HG02970 (cell line): ENCODE measurements at regions not wholly inside any gene's neighbourhood (a gene's known extent, or its start where the extent isn't known, plus 50 kb on each side); places are given as distances from the start of the nearest gene placed in this dataset.

Experiments
- ATAC-seq: cut with Tn5 transposase; IDR thresholded peaks from one replicate; pipeline ENCODE4 v1.9.1; 2021; ENCODE audit warnings: mild to moderate bottlenecking, moderate library complexity, moderate number of reproducible peaks; ENCODE audit not compliant: unreplicated experiment, low FRiP score

DNA sequence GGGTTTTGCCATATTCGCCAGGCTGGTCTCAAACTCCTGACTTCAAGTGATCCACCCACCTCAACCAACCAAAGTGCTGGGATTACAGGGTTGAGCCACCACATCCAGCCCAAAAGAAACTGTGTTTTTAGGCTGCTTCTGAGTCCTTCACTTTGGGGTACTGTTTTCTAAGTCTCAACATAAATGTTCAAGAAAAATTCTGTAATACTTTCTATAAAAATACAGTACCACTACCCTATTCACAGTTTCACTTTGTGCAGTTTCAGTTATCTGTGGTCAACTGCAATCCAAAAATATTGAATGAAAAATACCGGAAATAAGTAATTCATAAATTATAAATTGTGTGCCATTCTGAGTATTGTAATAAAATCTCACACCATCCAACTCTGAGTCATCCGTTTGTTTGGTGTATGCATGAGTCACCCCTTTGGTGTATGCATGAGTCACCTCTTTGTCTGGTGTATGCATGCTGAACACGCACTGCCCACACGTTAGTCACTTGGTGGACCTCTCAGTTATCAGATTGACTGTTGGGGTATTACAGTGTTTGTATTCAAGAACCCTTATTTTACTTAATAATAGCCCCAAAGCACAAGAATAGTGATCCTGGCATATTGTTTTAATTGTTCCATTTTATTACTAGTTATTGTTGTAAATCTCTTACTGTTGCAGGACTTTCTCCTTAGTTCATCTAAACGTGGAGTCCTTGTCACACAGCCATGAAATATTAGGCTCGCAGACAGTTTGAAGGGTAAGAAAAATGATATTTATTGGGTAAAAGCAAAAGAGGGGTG is 190.2 kb downstream of the FSCB start:
- ATAC-seq: no peak

DNA sequence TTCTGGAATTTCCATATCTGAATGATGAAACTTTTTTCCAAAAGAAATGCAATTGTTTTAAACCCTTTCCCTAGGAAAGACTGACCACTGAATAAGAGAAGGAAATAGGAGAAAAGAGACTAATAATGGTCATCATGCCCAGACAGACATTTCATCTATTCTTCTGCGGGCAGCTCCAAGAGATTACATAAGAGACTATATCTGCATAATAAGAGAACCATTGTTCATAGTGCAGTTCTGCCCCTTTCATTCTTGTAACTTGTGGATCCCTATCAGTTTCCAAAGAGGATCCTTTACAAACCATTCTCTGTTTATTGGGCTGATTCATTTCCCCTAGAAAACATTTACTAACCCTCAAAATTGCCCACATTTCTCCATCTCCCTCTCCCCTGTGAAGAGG is 197.8 kb downstream of the FSCB start:
- ATAC-seq: no peak

DNA sequence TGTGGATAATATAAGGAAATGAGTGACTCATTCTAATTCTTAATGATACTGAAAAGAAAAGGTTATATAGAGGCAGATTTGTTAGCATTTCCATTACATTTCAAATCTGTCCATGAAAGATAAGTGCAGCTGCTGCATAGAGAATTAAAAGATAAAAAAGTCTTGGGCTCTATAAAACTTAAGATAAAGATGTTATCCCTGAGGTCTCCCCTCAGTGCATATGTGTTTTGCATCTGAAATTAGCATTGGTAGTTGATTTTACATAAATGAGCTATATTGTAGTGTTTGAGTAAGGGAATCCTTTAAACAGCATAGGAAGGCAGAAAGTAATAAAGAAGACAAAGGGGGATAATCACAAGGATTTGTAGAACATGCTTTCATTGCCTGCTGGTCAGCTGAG is 206.2 kb downstream of the FSCB start:
- no peak for ATAC-seq

DNA sequence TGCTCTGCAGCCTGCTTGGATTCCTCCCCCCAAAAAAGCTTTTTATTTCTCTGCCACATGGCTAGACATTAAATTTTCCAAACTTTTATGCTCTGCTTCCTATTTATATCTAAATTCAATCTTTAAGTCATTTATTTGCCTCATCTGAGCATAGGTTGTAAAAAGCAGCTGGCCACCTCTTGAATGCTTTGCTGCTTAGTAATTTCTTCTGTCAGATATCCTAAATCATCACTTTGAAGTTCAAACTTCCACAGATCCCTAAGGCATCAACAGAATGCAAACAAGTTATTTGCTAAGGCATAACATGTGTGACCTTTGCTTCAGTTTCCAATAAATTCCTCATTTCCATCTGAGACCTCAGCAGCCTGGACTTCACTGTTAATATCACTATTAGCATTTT is 209.6 kb downstream of the FSCB start:
- no peak for ATAC-seq

DNA sequence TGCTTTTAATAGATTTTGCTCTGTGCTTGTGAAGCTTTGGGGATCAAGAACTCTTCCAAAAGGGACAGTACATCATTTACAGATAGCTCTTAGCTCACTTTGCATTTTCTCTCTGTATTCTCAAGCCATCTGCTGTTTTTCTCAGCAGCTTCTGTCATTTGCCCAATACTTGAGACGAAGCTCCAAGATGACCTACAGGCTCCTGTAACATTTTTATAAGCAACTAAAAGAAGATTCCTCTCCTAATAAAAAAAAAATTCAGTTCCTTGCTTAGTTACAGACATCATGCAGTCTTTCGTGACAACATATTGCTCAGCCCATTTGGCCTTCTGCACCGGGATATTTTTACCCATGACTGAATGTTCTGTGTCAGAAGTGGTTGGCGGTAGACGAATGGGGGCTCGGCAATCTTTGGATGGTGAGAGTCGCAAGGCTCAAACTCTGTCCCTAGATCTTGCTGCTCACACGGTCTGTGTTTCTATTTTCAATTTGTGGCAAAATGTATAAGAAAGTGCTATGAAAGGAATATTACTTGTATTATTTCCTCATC is 215.6 kb downstream of the FSCB start:
- ATAC-seq: no peak

DNA sequence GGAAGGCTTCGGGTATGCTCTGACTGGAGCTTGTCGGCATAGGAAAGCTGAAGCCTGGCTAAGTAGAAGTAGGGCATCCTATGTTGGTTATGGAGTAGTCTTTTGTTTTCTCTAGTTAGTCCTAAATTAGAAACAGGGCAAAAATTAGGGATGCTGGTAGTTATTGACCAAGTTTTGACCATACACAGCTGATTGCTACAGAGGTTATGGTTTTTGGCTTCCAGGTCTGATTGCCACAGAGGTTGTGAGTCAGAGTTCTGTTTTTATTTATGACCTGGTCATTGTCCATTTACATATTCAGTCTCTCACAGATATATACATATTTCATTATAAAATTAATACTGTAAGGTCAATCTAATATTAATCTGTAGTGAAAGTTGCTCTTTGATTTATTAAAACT is 219.2 kb downstream of the FSCB start:
- no peak for ATAC-seq

DNA sequence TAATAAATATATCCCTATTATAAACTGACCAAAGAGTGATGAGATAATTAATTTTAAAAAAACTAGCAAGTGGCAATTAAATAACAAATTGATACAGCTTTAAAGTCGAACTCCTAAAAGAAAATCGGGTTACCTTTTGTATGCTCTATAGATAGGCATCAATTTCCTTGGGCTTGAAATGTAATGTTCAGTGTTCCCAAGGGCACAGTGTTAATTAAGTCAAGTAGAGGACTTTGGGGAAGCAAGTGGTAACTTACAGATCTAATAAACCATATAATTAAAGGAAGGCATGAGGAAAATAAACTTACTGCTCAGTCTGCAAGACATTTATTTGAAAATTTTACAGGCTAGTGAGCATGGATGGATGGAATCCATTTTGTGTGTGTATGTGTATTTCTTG is 220.9 kb downstream of the FSCB start:
- no peak for ATAC-seq

DNA sequence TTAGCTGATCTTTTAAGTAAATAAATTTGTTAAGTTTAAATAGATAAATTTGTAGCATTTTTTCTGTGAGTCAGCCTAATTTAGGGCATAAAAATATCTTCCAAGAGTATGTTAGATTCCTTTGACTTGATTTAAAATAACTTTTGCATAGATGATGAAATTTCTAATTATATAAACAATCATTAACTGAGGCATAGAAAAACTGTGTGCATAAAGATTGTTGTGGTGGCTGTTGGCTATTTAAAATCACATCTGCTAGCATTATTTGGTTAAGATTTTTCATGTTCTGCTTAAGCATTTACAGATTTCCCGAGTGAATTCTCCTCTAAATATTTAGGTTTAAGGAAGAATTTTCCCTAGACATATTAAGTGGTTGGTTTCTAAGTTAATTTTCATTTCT is 223.2 kb downstream of the FSCB start:
- no peak for ATAC-seq

DNA sequence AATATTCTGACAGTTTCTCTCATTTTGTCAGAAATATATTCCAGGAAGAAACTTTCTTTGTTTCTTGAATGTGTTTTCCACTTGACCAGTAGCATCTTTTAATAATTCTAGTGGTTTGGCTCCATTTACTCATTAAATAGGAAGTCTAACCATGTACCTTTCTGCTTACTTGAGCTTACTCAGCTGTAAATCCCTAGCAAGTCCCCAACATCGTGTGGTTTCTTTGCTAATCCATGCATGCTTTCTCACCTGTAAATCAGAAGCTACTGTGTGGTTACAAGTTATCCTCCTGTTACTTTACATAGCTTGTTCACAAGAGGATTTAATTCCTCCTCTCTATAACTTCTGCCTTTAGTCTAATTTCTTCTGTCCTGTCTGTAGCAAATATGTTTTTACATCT is 227.7 kb downstream of the FSCB start:
- no peak for ATAC-seq

DNA sequence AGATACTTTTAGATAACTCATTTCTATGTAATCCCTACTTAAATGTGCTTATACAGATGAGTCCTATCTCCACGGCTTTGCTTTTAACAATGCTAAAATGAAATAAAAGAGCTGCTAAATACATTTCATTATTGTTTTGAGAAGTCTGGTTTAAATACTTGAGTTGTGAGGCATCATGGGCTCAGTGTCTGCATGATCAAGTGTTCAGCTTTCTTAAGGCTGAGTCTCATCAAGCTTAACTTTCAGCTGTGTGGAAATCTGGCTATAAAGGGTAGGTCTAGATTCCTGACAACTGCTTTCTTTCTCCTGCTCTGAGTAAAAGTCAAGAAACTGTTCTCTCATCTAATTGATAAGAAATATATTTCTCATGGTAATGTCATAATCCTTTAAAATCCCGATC is 235.4 kb downstream of the FSCB start:
- no peak for ATAC-seq

DNA sequence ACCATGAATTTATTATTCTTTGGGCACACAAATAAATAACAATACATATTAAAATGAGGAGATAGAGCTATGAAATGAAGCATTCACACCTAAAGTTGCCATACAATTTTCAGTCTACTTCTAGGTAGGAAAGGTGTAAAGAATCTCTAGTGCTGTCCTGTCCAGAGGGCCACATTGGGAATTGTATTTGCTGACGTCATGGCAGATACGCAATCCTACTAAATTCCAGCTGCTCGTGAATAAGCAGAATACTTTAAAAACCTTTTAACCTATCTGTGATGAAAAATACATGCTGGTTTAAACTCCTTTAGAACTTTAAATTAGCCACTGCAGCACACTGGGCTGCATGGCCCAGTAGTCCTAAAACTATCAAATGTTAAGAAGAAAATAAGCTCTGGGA is 236.1 kb downstream of the FSCB start:
- ATAC-seq: no peak

DNA sequence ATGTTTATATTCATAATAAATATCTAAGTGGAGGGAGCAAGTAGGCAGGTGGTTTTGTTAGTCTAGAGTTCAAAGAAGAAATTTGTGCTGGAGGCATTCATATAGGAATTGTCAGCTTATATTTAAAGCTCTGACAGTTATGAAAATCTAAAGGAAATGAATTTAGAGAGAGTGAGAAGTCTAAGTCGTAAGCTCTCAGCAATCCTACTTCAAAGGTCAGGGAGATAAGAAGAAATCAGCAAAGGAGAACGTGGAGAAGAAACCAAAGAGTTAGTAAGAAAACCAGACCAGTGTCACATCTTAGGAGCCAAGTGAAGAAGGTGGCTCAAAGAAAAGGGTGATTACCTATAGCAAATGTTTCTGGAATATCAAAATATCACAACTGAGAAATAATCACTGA is 241.8 kb downstream of the FSCB start:
- ATAC-seq: no peak

DNA sequence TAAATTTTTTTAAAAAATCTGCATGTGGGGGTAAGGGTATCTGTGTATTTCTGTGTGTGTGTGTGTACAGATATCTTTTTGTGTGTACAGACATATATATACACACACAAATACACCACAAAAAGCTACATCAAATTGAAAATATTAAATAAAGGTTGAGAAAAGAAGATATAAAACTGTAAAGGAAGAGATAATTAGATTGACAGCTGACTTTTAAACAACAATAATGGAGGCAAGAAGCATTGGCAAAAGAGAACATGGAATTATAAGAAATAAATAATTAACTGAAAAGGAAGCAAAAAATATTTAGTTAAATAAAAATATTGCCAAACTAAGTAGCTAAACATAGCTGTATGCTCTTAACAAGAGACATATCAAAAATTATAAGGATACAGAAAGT is 291.4 kb downstream of the FSCB start:
- no peak for ATAC-seq

DNA sequence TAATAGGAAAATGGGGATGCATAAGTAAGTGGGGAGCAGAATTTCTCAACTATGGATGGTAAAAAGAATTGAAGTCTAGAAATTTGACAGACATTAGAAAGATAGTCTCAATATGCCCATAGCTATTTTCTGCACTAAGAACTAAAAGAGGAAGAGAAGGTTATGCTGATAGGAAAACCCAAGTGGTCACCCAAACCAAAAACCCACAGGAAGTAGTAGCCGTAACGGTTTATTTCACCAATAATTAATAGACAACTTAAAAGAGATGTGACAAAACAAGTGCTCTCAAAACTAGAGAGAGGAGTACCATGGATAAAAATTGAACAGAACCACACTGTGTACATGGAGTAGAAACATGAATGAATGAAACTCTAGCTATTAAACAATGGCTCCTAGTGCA is 295.4 kb downstream of the FSCB start:
- no peak for ATAC-seq

DNA sequence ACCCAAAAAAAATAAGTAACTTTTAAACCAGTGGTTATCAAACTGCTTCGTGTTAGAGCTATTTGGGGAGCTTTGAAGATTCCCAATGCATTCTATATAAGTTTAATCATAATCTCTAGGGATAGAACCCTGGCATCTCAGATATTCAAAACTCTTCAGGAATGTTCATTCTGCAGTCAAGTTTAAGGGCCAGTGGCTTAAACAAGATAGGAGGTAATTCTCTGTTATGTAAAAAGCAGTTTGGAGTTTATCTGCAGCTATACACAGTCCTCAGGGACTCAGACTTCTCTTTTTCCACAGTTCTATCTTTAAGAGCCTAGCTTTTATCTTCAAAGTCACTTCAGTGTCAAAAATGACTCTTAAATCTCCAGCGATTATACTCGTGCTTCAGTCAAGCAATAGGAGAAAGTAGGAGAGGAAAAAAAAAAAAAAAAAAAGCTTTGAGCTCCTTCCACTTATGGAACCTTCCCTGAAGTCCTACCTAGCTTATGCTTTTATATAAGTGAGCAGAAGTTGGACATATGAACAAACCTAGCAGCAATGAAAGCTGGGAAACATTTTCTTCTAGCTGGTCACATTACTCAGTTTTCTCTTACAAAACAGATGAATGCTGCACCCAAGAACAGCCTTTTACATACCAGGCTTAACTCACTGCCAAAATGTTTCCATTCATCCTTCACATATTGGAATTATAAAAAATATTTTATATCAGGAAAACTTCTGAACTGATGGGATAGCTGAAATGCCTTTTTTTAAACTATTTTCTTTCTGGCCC is 302.8 kb downstream of the FSCB start:
- no peak for ATAC-seq

DNA sequence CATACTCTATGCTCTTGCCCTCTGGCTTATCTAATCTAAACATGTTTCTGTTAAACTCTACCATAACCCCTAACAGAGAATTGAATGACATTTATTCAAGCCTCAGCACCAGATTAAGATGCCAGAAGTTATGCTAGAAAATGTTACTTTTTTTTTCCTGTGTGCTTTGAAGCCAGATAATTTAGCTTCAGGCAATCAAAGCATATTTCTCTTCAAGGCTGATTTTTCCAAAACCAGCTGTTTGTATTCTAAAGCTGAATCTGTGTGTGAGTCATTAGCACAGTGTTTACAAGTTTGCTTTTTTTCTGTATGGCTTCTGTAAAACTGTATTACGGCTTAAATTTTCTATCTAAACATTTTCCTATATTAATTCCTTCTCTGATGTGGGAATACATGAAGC is 326.1 kb downstream of the FSCB start:
- ATAC-seq: no peak

DNA sequence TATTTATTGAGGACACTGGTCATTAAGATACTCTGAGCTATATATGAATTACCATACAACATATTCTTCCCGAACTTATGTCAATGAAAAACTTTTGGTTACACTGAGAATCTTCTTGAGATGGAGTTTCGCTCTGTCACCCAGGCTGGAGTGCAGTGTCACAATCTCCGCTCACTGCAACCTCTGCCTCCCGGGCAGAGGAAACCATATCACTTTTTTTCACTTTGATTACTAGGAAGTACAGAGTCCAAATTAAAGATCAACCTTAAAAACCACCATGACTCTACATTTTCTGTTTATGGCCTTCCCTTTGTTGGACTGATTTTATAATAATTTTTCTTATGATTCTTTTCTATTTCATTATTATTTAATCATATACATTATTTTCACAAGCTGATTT is 336.5 kb downstream of the FSCB start:
- ATAC-seq: no peak

DNA sequence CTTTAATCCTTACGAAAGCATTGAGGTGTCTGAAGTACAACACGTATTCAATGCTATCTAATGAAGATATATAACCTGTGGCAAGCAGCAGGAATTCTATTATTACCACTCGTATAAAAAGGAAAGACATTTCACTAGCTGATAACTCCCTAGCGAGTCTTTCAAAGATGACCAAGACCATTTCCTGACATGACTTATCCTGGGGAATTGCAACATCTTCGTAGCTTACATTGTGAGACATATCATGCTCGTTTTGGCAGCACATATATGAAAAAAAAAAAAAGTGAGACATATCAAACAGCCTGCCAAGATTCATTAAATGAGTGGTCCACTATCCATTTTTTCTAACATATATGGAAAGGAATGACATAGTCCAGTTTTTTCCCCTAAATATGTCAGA is 337.0 kb downstream of the FSCB start:
- no peak for ATAC-seq

DNA sequence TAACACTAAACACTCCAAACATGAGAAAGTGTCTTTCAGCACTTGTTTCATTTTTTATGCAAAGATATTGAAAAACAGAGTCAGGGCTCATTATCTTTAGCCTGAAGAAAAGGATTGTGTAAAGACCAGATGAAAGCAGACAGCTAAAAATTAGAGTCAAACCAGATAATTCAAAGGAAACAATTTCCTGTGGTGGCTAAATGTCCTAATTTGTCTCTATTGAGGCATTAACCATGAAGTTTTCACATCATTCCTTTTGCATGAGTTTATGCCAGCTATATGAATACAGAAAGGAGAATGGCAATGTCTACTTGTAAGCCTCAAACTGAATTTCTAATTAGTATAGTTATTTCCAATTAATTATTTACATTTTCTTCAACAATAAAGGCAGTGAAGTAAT is 338.5 kb downstream of the FSCB start:
- ATAC-seq: no peak

DNA sequence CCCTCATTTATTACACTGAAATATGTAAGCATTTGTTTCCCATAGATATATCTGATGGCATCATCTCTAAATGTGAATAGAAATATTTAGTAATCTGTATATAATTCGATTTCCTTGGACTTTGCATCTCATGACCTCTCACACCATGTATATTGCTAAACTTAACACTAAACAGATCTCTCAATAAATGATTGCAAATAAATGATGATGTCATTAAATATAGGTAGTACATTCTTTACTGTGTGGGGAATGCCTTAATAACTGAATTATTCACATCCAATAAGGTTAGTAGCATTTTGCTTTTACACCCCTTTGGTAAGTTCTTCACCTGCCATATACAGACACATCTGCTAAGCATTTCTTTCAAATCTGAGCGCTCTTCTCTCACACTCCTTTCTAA is 340.5 kb downstream of the FSCB start:
- no peak for ATAC-seq

DNA sequence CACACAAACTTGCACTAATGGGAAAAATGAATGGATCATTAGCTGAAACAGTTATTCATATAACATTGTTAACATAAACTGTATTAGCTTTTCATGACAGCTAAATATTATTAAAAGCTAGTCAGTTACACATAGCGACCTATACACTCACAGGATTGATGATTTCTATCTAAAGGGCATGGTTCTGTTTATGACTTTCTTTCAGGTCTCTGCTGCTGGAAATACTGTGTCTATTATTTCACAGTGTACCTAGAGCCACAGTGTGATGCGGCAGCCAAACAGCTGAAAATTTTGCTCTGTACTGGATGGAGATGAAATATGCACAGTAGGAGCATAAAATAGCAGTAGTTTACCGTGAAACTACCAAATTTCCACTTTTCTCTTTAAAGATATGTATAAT is 341.1 kb downstream of the FSCB start:
- ATAC-seq: no peak

DNA sequence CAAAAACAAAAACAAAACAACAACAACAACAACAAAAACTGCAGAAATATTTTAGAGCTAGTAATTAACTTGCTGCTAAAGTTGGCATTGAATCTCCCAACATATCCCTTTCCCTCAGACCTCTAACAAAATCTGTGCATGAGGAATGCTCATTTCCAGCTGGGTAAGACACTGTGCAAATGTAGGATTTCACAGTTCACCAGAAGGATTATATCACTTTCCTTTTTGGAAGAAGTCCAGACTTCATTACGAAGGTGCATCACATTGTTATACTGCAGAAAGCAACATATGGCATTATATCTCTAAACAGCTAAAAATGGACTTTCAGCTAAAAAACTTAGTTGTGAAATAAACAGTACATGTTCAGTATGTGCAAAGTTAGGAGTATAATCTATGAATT is 341.8 kb downstream of the FSCB start:
- no peak for ATAC-seq
